ENCODE measurements at regions not wholly inside any gene's neighbourhood (a gene's known extent, or its start where the extent isn't known, plus 50 kb on each side); places are given as distances from the start of the nearest gene placed in this dataset.

DNA sequence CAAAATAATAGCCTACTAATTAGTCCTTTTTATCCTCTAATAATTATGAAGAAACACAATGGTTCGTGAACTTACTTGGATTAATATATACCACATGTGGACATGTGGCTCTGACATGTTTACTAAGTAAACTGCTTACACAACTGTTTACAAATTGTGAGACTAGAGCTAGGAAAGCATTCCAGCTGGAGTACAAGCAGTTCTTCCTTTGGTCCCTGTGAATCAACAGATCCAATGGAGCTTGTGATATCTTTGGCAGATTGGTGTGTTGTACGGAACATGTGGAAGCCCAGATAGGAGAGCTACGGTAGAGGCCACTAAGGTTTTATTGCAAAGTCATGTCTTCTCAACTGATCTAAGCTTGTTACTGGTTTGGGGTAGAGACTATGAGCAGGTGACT is 145.5 kb upstream of the SPRY2 start:
- DNase-seq, result no peak
- H3K4me2 ChIP-seq (replicated peaks; ENCODE audit: extremely low read depth, low read length, poor library complexity, severe bottlenecking), result no peak overlapping the region
- no peaks in the 10 kb centered on the region for H3K4me1 ChIP-seq (ENCODE audit: control insufficient read depth in 1 of 2, insufficient read depth in 2 of 2, low read length in 2 of 2)
- no peaks in the 10 kb centered on the region for H4K20me1 ChIP-seq (ENCODE audit: insufficient read depth, low read length)
- H3K9me3 Mint-ChIP-seq, result peaks cover 4 to 10% (median 6%) of the 10 kb centered on the region in 7 donors
- no peak overlapping the region for H3K9ac ChIP-seq (ENCODE audit: insufficient read depth, low read length, poor library complexity, severe bottlenecking)
- H3K27ac Mint-ChIP-seq, result no peak overlapping the region
- intact Hi-C loops (cut with micrococcal nuclease), result no loop called here
- H3K36me3 Mint-ChIP-seq, result no peaks in the 10 kb centered on the region
- no peak overlapping the region for H3K4me3 ChIP-seq (replicated peaks in 1 of 3; ENCODE audit: low read depth in 2 of 3, low read length in 3 of 3)
- peaks cover 0 to 9% of the 10 kb centered on the region in 2 donors for H3K9me3 ChIP-seq (replicated peaks in 1 of 2; ENCODE audit: control insufficient read depth in 1 of 2, insufficient read depth in 1 of 2, low read length in 2 of 2)
- H3K27me3 Mint-ChIP-seq (ENCODE audit: low read depth in 3 of 3), result no peaks in the 10 kb centered on the region
- H3K36me3 ChIP-seq (replicated peaks in 1 of 2; ENCODE audit: control insufficient read depth in 1 of 2, insufficient read depth in 2 of 2, low read length in 2 of 2), result no peaks in the 10 kb centered on the region
- TF ChIP-seq, protein P1, sequence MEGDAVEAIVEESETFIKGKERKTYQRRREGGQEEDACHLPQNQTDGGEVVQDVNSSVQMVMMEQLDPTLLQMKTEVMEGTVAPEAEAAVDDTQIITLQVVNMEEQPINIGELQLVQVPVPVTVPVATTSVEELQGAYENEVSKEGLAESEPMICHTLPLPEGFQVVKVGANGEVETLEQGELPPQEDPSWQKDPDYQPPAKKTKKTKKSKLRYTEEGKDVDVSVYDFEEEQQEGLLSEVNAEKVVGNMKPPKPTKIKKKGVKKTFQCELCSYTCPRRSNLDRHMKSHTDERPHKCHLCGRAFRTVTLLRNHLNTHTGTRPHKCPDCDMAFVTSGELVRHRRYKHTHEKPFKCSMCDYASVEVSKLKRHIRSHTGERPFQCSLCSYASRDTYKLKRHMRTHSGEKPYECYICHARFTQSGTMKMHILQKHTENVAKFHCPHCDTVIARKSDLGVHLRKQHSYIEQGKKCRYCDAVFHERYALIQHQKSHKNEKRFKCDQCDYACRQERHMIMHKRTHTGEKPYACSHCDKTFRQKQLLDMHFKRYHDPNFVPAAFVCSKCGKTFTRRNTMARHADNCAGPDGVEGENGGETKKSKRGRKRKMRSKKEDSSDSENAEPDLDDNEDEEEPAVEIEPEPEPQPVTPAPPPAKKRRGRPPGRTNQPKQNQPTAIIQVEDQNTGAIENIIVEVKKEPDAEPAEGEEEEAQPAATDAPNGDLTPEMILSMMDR (IDR thresholded peaks at IDR 0.05), result no peak
- H3K79me2 ChIP-seq (ENCODE audit: insufficient read depth, low read length), result no peaks in the 10 kb centered on the region
- H3K27ac ChIP-seq (ENCODE audit: low read depth in 1 of 2, low read length in 2 of 2), result no peak overlapping the region
- no peaks in the 10 kb centered on the region for H3K4me1 Mint-ChIP-seq
- H2AFZ ChIP-seq (ENCODE audit: insufficient read depth, low read depth, low read length, poor library complexity, severe bottlenecking), result no peak overlapping the region
- H3K4me3 Mint-ChIP-seq, result no peak overlapping the region
- H3K27me3 ChIP-seq (ENCODE audit: control insufficient read depth in 2 of 2, insufficient read depth in 2 of 2, low read length in 2 of 2), result no peaks in the 10 kb centered on the region
- 100% methylated on average over 2 of the region's 3 CpGs for WGBS (ENCODE audit: insufficient coverage)

GRCh38 chr13:80483157-80483556 is 142.2 kb upstream of the SPRY2 start:
- Mint-ChIP-seq H3K36me3 (no peaks in the 10 kb centered on the region), H3K27ac (no peak overlapping the region), H3K27me3 (ENCODE audit: low read depth in 3 of 3) (peaks cover 0 to 1% (median 0%) of the 10 kb centered on the region in 3 donors), H3K4me1 (no peaks in the 10 kb centered on the region), H3K4me3 (no peak overlapping the region), H3K9me3 (peaks cover 0 to 3% (median 0%) of the 10 kb centered on the region in 7 donors)
- H3K4me1 ChIP-seq (ENCODE audit: control insufficient read depth in 1 of 2, insufficient read depth in 2 of 2, low read length in 2 of 2), result no peaks in the 10 kb centered on the region
- no peaks in the 10 kb centered on the region for H3K36me3 ChIP-seq (replicated peaks in 1 of 2; ENCODE audit: control insufficient read depth in 1 of 2, insufficient read depth in 2 of 2, low read length in 2 of 2)
- no peak overlapping the region for H3K4me3 ChIP-seq (replicated peaks in 1 of 3; ENCODE audit: low read depth in 2 of 3, low read length in 3 of 3)
- TF ChIP-seq, protein P1 (IDR thresholded peaks at IDR 0.05), result no peak
- 100% methylated on average over 1 of the region's 1 CpG for WGBS (ENCODE audit: insufficient coverage)
- intact Hi-C loops (cut with micrococcal nuclease), result no loop called here
- no peak overlapping the region for H3K9ac ChIP-seq (ENCODE audit: insufficient read depth, low read length, poor library complexity, severe bottlenecking)
- no peaks in the 10 kb centered on the region for H4K20me1 ChIP-seq (ENCODE audit: insufficient read depth, low read length)
- no peaks in the 10 kb centered on the region for H3K27me3 ChIP-seq (ENCODE audit: control insufficient read depth in 2 of 2, insufficient read depth in 2 of 2, low read length in 2 of 2)
- H3K79me2 ChIP-seq (ENCODE audit: insufficient read depth, low read length), result no peaks in the 10 kb centered on the region
- no peak overlapping the region for H3K27ac ChIP-seq (ENCODE audit: low read depth in 1 of 2, low read length in 2 of 2)
- H2AFZ ChIP-seq (ENCODE audit: insufficient read depth, low read depth, low read length, poor library complexity, severe bottlenecking), result no peak overlapping the region
- no peak for DNase-seq
- no peak overlapping the region for H3K4me2 ChIP-seq (replicated peaks; ENCODE audit: extremely low read depth, low read length, poor library complexity, severe bottlenecking)
- no peaks in the 10 kb centered on the region for H3K9me3 ChIP-seq (replicated peaks in 1 of 2; ENCODE audit: control insufficient read depth in 1 of 2, insufficient read depth in 1 of 2, low read length in 2 of 2)

Measured in CD14-positive monocyte (primary cell).